ENCODE measurements at regions not wholly inside any gene's neighbourhood (a gene's known extent, or its start where the extent isn't known, plus 50 kb on each side); places are given as distances from the start of the nearest gene placed in this dataset.
A peak's percentile ranks its signal among the peaks of the same experiment; 100 is the strongest.
"Not testable (repeated sequence)": the region's sequence is repeated elsewhere in the genome, so short reads cannot be mapped to it uniquely, and the experiment has no call there.

DNA sequence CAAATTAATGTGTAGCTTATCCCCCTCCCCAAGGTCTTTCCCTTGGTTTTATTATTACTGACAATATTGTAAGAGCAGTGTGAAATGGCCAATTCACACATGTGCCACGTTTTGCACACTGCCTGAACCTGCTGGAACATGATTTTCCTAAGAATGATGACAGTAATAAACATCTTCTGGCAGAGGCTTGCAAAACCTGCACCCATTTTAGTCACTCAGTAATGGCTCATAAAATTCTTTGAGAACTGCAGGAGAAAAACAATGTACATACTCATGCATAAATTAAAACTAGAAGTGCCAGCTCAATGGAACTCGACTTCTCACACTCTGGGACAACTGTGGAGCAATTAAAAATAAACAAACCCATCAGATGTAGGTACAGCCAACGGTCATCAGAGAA, 96.8 kb upstream of the POMZP3 start:
- not testable (repeated sequence) for DNase-seq (ENCODE audit: low read depth)

GRCh38 chr7:76716551-76716950, 89.5 kb upstream of the POMZP3 start:
- not testable (repeated sequence) for DNase-seq (ENCODE audit: low read depth)

GRCh38 chr7:76712926-76713325, 85.8 kb upstream of the POMZP3 start:
- peak; percentile 28 for DNase-seq (ENCODE audit: low read depth)

- not testable (repeated sequence) for DNase-seq (ENCODE audit: low read depth)
These were observed 84.6 kb upstream of the POMZP3 start for GRCh38 chr7:76711648-76712047.

DNA sequence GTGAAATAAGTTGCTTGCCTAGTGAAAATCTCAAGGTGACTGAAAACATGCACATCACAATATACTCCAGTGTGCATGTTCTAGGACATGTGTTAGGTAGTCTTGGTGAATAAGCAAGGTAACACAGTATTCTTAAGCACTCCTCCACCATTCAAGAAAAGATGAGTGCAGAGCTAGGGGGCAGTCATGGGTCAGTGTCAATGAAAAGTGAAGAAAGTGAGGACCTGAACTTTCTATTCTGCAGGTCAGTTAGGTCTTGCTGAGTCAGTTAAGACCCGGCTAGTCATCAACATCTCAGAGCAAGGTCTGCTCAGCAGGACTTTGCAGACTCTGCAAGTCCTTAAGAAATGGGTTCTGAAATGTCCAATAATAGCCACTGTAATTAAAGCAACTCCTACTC, 82.6 kb upstream of the POMZP3 start:
- not testable (repeated sequence) for DNase-seq (ENCODE audit: low read depth)

DNA sequence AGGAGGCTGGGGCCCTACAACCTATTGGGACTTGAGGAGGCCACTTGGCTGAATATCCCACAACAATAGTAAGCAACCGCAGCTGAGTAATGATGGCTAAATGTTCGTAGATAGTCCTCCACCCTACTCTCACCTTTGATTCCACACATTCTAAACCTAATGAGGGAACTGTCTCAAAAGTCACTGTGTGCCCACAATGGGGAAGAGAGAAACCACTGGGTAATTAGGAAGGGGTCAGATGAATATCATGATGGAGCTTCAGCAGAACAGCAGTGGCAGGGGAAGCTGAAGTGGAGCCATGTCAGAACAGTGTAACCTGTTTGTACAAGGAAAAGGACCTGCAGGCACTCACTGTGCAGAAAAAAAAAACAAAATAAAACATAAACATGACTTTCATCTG, 81.4 kb upstream of the POMZP3 start:
- DNase-seq (ENCODE audit: low read depth) = not testable (repeated sequence)

DNA sequence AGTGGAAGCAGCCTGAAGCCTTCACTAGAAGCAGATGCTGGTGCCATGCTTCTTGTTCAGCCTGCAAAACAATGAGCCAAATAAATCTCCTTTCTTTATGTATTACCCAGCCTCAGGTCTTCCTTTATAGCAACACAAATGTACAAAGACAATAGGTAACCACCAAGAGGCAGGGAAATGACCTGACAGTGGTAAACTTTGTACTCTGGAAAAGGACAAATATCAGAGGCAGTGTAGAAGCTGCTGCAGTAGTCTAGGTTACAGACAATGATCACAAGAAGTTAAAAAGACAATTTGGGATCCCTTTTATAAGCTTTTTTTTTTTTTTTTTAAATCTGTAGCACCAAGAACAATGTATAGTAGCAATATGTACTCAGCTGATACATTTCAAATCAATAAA, 76.7 kb upstream of the POMZP3 start:
- DNase-seq (ENCODE audit: low read depth) = not testable (repeated sequence)

DNA sequence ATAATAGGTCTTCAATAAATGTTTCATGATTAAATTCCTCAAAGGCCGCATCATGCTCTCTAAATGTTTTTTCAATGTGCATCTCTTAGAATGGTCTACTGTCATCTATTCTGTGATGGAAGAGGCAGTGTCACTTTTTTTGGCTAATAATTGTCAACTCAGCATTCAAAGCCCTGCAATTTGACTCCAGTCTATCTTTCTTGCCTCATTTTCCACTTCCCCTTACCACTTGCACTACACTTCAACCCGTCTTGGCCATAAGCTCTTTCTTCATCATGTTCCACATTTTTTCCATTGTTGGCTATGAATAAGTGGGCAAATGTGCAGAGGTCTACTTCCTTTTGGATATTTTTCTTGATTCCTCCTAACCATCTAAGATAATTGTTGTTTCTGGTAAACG, 59.2 kb upstream of the POMZP3 start:
- not testable (repeated sequence) for DNase-seq (ENCODE audit: low read depth)

- DNase-seq (ENCODE audit: low read depth) = not testable (repeated sequence)
These were observed 57.7 kb upstream of the POMZP3 start for GRCh38 chr7:76684737-76685136.

GRCh38 chr7:76683631-76684030, 56.6 kb upstream of the POMZP3 start:
- not testable (repeated sequence) for DNase-seq (ENCODE audit: low read depth)

- DNase-seq (ENCODE audit: low read depth) = not testable (repeated sequence)
These were observed 54.7 kb upstream of the POMZP3 start for GRCh38 chr7:76681810-76682209.

DNA sequence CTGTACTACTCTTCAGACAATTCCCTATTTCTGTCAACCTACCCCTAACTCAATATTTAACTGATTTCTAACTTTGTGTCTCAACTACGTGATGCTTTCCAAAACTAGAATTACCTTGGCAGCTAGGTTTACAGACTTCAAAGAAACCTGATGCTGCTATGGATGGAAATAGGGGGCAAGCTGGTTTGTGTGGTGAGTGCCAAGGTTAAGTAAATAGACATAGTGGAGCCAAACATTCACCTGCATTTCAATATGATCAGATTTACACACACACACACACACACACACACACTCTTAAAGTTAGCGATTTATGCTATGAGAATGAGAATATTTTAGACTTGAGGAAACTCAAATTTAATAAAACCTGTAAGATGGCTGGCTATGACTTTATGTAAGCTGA, 52.1 kb upstream of the POMZP3 start:
- DNase-seq (ENCODE audit: low read depth) = not testable (repeated sequence)

- not testable (repeated sequence) for DNase-seq (ENCODE audit: low read depth)
These were observed 51.4 kb upstream of the POMZP3 start for GRCh38 chr7:76678500-76678899.

DNA sequence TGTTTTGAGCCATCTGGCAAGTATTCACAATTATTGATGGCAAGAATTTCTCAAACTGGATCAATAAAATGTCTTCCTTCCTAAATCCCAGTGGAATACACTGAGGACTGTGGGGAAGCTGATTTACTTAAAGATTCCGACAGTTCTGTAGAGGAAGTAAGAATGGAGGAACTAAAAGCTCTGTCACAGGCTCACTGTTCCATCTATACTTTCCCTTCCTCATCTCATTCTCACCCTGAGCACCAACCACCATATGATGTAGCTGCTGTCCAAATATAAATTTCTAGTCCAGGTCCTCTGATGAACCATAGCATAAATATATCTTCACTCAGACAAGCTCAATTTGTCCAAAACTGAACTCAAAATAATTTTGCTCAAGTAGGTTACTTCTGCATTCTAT, 49.8 kb upstream of the POMZP3 start:
- not testable (repeated sequence) for DNase-seq (ENCODE audit: low read depth)

Measured in LHCN-M2 (cell line).